NCI-H82 treated with DMSO at 0.1 percent for 48 hours (cell line): ENCODE measurements at regions not wholly inside any gene's neighbourhood (a gene's known extent, or its start where the extent isn't known, plus 50 kb on each side); places are given as distances from the start of the nearest gene placed in this dataset.

ENCODE experiments used
- DNase-seq: peaks from one replicate; lab custom pipeline; 2025; ENCODE audit not compliant: unreplicated experiment; lab: John Stamatoyannopoulos, UW

GRCh38 chr7:25802057-25802456 is 349.9 kb upstream of the NFE2L3 start:
- DNase-seq = no peak

- no peak for DNase-seq
Observed at GRCh38 chr7:25802473-25802872, 349.5 kb upstream of the NFE2L3 start.

GRCh38 chr7:25803117-25803887 is 348.7 kb upstream of the NFE2L3 start:
- DNase-seq = no peak

DNA sequence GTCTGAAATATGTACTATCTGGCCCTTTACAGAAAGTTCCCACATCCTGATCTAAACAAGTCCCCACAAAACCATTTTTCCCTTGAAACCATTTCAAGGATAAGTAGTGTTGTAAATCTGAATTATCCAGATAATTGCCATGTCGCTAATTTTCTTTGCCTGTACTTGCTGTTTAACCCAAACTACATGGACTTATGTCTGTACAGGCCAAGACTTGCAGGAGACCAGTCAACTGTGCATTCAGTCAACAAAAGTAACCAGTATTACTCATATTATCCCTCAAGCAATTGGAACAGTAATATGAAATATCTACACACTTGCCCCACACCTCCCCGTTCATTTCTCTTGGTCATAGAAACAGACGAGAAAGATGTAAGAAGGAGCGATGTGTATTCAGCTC is 347.8 kb upstream of the NFE2L3 start:
- no peak for DNase-seq

GRCh38 chr7:25805027-25805687 is 346.8 kb upstream of the NFE2L3 start:
- DNase-seq = no peak

DNA sequence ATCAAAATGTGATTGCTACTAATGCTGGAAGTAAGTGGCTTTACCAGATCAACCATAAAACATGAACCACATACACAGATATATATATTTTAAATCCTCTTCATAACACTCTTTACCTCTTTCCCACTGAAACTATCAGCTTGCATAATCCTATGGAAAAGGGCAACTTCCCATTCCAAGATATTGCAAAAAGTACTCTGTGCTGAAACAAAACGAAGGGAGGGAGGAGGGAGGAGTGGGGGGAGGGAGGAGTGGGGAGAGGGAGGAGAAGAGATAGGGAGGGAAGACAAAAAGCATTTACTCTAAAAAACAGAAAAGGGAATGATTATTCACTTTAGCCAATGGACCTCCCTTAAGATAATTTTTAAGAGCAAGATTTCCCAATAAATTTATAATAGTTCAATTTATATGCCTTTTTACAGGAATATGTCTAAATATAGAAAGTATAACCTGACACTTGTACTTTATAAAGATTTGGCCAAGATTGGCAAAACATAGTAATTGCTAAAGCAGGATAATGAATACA is 344.8 kb upstream of the NFE2L3 start:
- no peak for DNase-seq

- no peak for DNase-seq
Observed at GRCh38 chr7:25809441-25809840, 342.6 kb upstream of the NFE2L3 start.

DNA sequence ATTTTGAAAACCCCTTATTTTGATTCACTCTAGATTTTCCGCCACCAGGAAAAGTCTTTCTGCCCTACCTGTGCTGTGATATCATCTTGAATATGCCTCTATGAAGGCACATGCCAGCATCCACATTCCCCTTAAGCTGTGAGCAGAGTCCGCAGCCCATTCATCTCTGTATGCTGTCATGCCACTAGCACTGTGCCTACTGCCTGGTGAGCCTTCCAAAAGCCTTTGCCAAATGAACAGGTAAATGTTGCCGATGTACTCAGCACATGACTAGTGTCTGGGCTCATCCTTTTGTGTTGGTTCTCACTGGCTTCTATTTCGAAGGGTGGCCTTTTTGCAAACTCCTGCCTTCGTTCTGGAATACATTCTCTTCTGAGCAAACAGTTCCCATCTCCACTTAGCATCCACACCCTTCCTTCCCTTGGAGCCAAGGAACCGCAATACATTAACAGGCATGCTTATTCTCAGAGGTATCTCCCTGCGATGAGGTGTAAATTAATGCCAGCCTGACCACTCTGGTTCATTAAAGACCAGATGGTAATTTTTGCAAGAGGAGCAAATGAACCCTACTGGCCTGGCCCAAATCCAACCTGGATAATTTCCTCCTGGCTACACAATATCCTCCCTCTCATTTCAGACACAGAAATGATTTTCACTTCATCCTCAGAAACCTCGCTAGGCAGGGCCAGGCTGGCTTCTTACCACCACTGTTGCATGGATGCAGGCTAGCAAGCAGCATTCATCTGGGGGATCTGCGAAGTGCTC is 339.7 kb upstream of the NFE2L3 start:
- DNase-seq = no peak

DNA sequence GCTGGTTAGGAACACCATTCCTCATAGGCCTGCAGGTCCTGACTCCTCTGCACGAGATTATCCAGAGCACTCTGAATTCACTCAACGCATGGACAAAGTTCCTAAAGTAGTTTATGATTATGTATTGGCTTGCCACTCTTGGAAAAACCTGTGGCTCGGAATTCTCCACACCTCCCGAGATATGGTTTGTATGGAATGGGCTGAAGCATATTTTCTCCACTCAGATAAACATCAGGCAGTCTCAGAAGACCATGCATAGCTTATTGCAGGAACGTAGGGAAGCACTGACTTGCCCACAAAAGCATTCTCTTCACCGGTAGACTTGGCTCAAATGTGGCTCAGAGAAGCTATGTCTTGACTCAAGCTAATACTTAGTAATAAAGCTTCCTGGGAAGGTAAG is 338.6 kb upstream of the NFE2L3 start:
- no peak for DNase-seq

DNA sequence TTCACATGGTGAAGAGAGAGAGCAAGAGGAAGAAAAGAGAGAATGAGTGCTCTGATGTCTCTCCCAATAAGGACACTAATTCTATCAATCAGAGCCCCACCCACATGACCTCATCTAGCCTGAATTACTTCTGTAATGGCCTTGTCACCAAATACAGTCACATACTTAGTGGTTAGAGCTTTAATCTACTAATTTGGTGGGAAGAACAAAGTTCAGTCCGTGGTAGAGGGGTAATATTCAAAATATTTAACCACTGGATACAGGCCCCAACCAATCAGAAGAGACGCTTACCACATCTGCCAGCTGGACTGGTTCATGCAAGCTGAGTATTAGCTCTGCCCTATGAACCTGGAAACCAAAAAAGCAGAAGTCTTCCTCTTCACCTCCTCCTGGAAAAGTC is 336.3 kb upstream of the NFE2L3 start:
- no peak for DNase-seq

- no peak for DNase-seq
Observed at GRCh38 chr7:25820432-25821040, 331.5 kb upstream of the NFE2L3 start.

GRCh38 chr7:25821225-25821624 is 330.8 kb upstream of the NFE2L3 start:
- no peak for DNase-seq

- no peak for DNase-seq
Observed at GRCh38 chr7:25822823-25823222, 329.2 kb upstream of the NFE2L3 start.

DNA sequence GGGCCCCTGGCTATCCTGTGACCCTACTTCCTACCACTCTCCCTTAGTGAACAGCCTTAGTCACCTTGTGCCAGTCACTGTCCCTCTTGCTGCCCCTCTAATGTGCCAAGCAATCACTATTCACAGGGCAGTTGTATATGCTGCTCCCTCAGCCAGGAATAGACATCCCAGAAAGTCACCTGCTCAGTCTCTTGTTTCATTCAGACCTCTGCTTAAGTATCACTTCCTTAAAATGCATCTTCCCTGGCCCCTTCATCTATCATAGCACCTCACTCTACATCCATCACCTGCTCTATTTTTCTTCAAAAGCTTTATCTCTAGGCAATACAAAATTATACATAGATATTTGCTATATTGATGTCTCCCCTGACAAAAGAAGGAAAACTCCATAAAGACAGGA is 328.4 kb upstream of the NFE2L3 start:
- no peak for DNase-seq

DNA sequence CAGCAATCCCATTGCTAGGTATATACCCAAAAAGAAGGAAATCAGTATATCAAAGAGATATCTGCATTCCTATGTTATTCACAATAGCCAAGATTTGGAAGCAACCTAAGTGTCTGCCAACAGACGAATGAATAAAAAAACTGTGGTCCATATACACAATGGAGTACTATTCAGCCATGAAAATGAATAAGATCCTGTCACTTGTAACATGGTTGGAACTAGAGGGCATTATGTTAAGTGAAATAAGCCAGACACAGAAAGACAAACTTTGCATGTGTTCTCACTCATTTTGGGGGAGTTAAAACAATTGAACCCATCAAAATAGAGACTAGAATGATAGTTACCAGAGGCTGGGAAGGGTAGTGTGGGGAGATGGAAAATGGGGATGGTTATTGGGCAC is 323.5 kb upstream of the NFE2L3 start:
- no peak for DNase-seq

DNA sequence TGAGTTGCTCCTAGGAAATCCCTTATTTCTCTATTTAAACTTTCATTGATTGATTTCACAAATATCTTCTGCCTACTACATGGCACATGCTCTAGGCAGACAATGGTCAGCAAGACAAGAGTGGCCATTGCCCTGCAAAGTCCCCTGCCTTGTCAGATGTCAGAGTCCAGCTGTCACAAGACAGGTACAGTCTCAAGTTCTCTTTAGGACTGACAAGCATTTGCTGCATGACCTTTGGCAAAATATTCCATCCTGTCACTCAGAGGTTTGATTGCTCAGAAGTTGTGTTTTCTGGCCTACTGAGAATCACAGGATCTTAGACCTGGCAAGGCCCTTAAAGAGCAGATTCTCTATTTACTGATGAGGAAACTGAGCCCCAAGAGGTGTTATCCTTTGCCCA is 322.3 kb upstream of the NFE2L3 start:
- no peak for DNase-seq

DNA sequence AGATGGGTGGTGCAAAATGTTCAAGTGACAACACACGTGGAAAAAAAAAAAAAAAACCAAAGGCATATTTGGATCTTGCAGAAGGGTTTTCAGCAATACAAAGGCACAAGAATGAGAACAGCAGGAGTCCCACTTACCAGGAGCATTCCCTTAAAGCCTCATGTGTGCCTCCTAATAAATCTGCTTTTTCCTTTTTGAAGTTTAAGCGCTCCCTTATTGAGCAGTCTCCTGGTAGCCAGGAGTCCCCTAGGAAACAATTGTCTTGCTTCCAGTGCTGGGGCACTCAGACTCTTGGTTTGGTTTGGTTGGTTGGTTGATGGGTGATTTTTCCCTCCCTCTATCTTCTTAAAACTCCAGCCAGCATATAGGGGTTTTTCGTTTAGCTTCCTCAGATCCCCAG is 321.8 kb upstream of the NFE2L3 start:
- no peak for DNase-seq

- no peak for DNase-seq
Observed at GRCh38 chr7:25831062-25831691, 320.8 kb upstream of the NFE2L3 start.

DNA sequence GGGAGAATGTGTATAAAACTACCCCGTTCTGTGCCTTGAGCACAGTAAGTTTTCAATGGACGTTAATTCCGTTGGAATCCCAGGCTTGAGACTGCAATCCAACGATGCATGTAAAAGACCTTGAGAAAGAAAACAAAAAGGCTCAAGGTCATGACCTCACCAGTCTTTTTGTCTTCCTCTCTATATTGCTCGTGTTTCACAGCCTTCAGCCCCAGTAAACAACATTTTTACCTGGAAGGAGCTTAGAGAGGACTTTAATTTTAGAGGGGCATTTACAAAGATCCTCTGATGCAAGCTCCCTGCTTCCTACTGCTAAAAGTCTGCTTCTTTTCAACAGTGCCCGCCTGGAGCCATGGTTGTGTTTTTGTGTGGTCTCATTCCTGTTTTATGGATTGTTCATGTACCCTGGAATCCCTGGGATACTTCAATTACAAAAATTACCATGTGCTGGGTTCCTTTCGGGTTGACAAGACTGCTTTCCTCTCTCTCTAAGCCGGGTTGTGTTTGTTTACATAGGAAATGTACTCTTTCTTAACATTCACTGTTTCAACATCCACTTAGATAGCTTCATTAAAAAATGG is 320.1 kb upstream of the NFE2L3 start:
- DNase-seq = no peak

GRCh38 chr7:25832456-25832855 is 319.5 kb upstream of the NFE2L3 start:
- DNase-seq = no peak

- no peak for DNase-seq
Observed at GRCh38 chr7:25832929-25833328, 319.1 kb upstream of the NFE2L3 start.
